Fibroblast of upper back skin (primary cell): ENCODE measurements at regions not wholly inside any gene's neighbourhood (a gene's known extent, or its start where the extent isn't known, plus 50 kb on each side); places are given as distances from the start of the nearest gene placed in this dataset.

Experiments
- DNase-seq: peaks from one replicate; pipeline ENCODE4 v3.0.0-alpha.2; 2013

DNA sequence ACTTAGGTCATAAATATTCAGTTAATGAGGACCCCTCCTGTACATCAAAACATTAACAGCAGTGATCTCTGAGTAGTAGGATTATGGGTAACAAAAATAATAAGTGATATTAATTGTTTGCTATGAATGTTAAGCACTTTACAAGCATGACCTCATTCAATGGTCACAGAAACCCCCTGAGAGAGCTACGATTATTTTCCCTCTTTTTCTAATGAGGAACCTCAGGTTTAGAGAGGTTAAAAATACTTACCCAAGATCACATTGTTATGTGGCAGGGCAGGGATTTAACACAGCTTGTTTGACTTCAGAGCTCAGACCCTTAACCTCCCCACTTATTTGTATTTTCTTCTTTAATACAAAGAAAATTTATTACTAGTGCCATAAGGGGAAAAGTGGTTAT, 228.2 kb downstream of the TBL1XR1 start:
- DNase-seq: no peak

DNA sequence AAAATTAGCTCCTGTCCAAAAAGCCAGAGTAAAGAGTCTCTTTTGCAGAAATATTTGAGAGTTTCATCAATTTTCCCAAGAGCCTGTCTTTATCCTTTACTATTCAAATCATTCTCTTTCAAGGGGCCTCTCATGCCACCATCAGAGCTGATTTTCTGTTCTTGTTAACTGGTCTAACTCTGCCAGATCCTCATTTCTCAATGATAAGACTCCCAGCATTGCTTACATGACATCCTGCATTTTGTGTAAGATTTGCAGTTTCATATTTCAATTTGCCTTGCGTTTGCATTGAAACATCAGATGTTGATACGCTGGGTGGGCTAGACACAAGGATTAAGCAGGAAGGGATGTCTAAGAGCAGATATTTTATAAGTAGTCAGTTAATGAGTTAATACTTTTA, 228.7 kb downstream of the TBL1XR1 start:
- DNase-seq: no peak

DNA sequence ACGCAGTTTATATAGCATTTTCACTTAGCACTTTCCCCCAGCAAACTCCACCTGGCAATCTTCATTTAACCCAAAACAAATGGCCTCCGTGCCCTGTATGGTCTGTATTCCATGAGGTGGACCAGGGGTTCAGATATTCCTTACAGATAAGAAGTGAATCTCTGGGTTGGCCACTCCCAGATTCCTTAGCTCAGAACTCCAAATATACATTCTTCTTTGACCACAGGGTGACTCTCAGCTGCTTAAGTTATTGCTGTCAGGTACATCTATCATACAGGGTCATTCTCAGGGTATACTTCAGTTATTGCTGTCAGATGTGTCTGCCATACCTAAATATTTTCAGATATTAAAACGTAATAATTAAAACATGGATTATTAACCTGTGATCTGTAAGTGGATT, 229.8 kb downstream of the TBL1XR1 start:
- DNase-seq: peak; percentile 76

DNA sequence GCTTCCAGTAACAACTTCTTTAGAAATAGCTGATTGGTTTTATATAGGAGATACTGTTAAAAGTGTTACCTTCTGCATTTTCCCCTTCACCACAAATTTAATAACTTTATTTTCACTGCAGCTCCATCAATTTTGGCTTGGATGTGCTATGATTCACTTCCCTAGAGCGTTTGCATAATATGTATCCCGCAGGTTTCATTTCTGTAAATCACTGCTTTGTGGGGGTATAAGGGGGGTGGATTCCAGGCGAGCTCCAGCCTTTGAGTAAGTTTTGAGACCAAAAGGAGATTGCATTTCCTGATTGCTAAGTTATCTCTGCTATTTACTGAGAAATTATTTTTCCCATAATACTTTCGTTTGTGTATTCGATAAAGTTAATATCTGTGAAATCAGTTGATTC, 232.6 kb downstream of the TBL1XR1 start:
- peak; percentile 57 for DNase-seq

DNA sequence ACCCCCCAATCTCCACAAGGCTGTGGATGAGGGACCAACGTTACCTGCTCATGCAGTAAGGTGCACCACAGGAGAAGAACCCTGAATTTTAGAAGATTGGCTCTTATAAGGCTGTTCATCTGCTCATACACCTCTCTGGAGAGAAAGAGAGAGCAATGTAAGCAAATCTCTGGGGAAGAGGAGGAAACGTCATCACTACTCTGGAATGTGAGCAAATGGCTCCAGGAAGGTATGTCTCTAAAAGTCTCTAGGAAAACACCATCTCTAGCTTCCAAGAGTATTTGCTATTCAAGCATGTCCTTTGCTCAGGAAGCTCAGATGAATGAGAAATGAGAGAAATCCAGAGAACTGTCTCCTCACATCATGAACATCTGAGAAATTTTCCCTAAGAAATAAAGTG, 235.4 kb downstream of the TBL1XR1 start:
- DNase-seq: peak; percentile 68

DNA sequence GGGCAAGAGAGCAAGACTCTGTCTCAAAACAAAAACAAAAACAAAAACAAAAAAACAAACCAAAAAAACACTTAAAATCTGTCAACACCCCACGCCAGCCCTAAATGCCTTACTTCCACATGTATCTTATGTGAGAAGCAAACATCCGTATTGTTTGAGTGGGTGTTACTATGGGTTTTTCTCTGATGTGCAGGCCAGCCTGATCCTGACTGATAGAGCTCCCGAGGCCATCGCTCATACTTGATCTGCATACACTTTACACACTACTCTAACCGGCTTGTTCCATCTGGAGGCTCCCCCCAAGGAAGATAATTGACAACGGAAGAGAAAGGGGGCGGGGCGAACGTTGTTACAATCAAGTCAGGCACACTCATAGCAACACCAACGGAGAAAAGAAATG, 237.4 kb downstream of the TBL1XR1 start:
- DNase-seq: no peak

DNA sequence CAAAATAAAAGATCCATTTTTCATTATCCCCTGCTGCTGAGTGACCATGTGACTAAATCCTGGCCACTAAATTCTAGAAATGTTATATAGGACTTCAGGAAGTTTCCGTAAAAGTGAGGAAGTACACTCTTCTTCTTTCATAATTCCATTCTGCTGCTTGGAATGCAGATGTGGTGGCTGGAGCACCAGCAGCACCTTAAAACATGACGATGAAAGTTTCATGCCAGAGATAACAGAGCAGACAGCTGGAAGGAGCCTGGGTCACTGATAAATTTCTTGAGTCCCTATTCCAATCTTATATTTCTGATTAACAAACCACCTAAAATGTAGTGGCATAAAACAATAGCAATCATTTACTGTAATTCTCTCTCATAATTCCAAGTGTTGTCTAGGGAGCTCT, 238.7 kb downstream of the TBL1XR1 start:
- no peak for DNase-seq

DNA sequence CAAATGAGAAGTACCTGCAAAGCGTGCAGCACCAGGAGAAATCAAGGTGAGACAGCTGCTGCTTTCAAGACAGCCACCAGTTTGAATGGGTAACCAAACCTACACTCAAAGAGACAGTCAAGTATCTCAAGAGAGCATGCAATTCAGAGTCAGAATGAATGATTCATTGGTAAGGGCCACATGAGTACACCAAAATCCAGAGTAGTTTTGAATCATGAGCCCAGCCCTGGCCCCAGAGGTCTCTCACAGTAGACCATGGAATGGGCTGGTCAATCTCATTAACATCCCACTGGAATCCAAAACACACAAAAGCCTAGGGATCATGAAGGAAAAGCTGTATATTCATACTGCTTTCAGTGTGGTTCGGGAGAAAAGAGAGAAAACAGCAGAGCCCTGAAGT, 242.8 kb downstream of the TBL1XR1 start:
- DNase-seq: no peak

DNA sequence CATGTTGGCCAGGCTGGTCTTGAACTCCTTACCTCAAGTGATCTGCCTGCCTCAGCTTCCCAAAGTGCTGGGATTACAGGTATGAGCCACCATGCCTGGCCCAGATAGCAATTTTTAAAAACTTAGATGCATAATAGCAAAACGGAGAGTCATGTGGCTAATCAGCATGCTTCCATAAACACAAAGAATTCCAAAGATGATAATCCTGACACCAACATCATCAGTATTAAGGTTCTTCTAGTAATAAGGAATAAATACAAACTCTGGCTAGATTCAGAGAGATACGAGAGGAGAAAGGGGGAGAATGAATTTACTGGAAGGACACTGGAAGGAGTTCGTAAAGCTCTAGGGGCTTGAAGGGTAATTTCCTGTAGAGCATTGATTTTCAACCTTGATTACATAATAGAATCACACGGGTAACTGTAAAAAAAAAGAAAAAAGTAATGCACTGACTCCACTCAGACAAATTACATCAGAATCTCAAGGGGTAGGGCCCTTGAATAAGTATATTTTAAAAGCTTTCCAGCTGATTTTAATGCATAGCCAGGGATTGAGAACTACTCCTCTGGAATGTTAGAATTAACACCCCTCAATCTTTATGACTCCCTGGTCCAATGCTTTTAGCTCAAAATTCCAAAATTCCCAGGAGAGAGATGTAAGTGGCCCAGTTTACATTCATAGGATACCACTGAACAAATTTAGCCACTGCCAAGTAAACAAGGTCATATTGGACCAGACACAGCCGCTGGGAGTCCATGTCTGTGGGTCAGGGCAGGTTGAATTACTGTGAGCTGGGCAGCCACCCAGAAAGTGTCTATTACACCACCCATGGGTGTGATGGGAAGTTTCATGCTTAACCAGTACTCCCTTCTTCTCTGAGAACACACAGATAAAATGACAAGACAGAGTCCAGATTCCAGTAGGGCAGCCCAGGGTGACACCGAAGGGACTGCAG, 243.9 kb downstream of the TBL1XR1 start:
- peak; percentile 81 for DNase-seq

DNA sequence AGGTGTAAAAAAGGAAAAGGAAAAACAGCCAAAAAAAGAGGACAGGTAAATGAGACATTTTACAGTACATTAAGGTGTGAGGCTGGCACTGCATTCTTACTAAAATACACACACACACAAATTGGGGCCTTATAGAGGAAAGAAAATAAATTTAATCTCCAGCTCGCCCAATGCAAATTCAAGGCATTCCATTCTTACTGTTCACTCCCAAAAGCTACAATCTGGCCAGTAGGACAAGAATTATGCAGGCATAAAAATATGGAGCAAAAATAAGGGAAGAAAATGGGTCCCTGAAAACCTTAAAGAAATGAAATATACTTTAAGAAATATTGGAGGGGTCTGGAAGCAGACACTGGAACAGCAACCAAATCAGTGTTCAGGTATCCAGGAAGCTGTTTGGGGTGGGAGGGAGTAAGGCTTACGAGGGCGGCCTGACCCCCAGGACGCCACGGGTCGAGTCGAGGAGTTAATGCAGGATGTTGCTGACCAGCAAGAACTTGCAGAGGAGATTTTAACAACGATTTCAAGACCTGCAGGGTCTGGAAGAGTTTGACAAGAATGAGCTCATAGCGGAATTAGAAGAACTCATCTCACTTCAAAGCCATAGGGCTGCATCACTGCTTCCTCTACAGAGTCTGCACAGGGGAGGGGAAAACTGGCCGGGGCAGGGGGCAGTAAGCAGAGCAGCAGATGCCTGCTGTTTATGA, 245.5 kb downstream of the TBL1XR1 start:
- peak; percentile 42 for DNase-seq

DNA sequence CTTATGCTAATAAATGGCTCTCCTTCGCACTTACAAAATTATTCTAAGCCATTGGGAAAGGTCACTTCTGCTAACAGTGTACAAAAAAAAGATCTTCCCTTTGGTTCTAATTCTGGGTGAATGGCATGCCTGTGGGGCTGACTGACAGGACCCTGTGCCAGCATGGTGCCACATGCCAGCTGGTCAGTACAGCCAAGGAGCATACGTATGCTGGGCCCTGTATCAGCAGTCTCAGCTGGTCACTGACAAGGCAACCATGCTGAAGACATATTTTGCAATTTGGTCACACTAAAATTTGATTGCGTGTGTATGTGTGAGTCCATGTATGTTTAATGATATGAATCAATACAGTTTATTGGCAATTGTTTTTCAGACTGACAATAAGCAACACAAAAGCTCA, 246.1 kb downstream of the TBL1XR1 start:
- DNase-seq: no peak

DNA sequence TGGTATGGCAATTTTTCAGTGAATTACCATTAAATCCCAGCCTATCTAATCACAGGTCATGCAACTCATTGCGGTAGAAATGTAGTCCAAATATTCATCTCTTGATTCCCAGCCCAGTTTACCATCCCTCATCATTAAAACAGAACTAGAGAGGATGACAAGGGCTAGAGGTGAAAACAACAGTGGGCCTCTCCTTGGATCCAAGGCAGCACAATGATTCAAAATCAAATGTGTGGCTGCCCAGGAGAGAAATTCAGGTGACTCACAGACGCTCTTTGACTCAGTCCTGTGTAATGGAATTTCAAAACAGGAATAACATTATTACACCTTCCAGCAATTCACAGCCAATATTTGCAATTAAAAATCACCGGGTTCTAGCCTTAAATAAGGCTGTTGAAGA, 246.5 kb downstream of the TBL1XR1 start:
- peak; percentile 79 for DNase-seq

DNA sequence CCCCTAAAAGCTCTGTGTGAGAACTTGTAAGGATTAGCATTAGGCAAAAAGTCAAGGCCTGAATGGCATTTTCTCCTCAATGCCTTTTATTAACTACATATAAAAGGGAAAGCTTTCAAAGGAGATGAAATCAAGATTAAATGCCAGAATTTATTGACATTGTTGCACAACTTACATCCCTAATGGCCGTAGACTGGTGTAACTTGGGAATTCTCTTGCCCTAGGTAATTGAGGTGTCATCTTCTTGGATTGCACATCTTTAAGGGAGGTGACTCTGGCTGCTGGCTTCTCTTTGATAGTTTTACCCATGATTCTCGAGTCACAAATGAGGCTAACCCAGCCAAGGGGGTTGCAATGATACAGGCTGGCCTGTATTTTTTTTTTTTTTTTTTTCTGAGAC, 249.1 kb downstream of the TBL1XR1 start:
- DNase-seq: no peak

DNA sequence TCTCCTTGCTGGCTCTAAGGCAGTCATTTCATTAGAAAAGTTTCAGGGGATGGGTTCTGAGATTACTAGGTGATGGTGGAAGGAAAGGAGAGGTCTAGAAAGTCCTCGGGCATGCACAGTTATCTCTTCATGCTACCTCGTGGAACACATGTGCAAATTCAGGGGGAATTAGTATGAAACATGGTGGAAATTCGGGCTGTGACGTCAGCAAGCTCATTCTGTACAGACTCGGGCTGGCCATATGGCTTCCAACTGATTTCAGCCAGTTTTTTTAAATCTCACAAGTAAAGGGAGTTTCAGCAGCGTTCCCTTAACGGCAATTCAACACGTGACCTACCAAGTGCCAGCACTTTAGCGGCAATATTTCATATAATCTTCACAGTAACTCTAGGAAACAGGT, 251.1 kb downstream of the TBL1XR1 start:
- no peak for DNase-seq

DNA sequence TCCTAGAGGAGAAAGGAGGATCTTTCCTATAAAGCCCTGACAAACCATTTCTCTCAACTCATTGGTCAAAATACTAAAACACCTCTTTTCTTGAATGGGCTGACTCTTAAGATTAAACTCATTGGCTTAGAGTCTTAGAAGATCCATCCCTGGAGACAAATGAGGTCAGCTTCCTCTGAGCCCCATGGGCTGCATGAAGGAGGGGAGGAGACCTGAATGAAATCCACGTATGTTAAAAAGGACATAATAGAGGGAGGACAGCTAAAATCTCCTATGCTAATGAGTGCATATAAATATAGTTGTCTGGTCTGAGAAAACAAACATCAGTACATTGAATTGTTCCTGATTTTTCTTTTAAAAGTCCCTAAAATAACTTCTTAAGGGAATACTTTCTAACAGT, 255.0 kb downstream of the TBL1XR1 start:
- no peak for DNase-seq

DNA sequence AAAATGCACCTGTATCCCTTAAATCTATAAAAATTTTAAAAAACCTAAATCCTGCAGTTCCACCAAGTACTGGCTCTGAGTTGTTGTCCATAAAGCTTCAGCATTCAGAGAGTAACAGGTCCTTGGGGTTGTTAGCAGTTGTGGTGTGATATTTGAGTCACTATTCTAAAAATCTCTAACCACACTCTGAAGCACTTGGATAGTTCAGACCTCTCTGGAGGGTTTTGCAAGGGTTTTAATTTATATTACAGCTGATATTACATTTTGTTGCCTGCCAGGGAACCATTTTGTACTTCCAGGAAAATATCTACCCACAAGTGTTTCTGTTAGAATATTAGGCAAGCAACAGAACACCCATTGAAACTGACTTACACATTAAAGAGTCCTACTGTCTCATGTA, 255.6 kb downstream of the TBL1XR1 start:
- DNase-seq: peak; percentile 40

DNA sequence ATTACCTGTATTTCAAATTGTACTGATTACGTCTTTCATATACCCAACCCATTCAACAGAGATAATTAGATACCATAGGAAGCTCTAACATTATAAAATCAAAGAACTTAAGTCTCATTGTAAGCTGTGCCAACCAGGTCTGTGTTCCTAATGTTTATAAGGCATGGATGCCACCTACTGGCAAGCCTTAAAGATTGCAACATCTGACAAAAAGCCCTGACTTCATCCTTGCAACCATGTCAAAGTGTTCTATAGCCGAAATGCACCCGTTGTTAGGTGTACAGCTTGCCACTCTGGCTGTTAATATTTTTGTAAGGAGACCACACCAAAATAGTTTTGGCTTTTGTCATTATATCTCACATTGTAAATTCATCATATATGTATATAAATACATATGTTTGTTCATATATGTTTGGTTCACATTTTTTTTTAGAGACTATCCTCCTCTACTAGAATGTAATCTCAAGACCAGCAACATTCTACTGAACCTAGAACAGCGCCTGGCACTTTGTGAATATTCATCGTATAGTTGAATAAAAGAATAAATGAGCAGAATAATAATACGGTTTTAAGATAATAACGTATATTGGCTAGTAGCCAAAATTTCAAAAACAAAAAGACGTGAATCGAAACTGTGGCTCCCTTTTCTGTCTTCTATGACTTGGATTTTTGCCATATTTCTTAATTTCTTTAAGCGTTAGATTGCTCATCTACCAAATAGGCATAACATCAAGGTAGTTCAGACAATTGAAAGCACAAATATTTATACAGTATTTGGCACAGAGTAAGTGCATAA, 258.1 kb downstream of the TBL1XR1 start:
- DNase-seq: peak; percentile 83

DNA sequence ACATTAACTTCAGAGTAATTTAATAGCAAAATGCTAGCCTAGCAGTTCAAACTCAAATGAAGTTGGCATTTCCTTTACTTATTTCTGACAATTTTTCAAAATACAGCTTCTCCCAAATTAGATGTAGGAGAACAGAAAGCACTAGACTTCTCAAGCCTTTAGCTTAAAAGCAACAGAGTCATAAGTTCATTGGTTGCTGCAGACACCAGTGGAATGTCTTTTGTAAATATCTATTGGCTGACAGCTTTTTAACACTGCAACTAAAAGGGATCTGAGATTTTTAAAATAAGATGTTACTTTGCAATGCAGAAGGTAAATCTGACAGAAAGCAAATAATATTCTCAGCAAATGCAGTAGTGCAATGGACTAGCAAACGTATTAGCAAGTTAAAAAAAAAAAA, 259.3 kb downstream of the TBL1XR1 start:
- no peak for DNase-seq

DNA sequence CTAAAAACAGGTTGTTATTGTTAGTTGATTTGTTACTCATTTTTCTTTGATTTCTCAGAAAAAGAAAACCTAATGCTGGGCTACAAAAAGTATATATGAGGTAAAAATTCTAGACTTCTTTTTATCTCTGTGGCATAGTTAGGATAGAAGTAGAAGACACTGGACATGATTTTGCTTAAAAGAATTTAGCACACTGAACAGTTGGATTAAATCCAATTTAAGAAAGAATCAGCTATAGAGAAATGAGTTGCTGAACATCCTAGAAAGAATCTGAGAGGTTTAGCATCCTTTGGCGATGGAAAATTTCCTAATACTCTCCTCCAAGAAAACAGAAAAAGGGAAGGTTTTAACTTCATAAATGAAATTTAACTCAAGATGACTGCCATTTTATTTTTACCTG, 259.7 kb downstream of the TBL1XR1 start:
- DNase-seq: peak; percentile 72

DNA sequence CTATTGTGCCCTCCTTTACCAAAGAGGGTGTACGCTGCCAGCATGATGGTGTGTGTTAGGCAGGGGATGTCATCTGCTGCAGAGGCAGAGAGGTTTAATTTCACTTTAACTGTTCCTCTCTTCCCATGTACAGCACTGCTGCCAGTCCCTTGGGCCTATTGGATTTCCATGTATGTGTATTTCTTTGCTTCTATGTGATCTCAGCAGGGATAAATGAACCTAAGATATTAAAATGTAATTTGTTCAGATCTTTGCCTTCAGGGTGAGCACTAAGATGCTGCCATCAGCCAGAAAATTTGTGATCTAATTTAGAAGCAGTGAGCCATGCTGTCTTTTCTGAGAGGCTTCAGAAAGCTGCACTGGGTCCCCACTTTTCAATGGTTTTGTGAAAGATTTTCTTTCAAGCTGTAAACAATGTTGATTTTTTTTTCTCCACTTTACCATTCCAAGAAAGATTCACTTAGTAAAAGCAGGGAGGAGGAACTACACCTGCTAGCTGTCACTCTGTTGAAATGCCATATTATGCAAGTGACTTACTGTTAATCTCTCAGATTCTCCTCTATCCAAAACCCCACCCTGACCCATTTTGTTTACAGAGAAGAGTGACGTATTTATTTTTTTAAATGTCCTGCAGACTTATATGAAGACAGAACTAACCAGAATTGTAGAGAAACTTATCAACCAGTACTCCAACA, 261.9 kb downstream of the TBL1XR1 start:
- DNase-seq: no peak

DNA sequence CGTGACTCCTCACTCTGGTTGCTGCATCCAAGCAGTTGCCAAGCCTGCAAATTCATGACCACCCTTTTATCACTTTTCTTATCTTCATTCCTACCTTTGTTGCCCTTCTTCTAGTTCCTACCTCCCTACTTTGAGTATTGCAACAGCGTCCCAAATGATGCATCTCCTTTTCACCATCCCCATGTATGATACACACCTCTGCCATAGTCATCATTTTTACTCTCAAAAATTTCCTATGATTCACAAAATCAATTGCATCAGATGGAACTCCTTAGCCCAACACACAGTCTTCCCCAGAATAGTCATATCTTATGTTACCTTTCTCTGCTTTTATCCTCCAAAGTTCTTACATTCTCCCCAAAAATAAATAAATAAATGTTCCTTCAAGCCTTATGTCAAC, 262.6 kb downstream of the TBL1XR1 start:
- DNase-seq: no peak

DNA sequence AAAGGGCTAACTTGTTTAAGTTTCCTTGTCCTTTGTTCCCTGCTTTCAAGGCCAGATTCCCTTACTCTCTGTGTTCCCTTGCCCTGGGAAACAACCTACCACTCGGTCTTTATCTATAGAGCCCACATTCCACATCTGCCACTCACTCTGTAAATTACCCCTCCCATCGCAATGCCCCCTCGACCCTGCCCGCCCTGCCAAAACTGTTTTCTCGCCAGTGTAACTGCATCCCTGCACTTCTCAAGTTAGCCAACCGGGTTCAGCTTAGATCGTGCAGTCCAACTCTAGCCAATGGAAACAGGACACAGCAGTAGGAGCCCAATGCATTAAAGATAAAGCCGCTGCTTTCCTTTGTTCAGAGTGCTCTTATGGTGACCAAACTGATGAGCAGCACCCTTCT, 263.6 kb downstream of the TBL1XR1 start:
- DNase-seq: no peak

DNA sequence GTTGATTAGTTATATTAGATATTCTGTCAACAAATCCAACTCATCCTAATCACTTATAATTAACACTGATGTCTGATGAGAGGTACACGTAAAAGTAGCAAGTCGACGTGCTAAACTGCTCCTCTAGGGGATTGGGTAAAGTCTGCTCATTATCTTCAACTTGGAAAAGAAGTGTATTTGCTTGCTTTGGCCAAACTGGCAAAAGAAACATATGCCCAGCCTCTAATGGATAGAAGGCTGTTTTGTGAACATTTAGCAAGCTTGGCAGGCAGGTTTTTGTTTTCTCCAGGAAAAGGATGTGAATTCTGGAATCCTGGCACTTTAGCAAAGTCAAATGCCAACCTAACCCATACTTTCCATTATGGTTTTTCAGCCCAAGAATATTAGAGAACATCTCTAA, 264.8 kb downstream of the TBL1XR1 start:
- no peak for DNase-seq
